Stimulated activated CD4-positive, alpha-beta T cell treated with anti-CD3 and anti-CD28 coated beads, Interleukin-4, amount 100 ng/mL, for 1 hour (primary cell): ENCODE measurements at regions not wholly inside any gene's neighbourhood (a gene's known extent, or its start where the extent isn't known, plus 50 kb on each side); places are given as distances from the start of the nearest gene placed in this dataset.

ENCODE experiments used
- DNase-seq: peaks from one replicate; pipeline ENCODE4 v3.0.0-alpha.2; 2020

- DNase-seq, result no peak
Observed at GRCh38 chr13:97057176-97057575, 62.9 kb upstream of the OXGR1 start.

GRCh38 chr13:97058391-97058790 lies 64.1 kb upstream of the OXGR1 start:
- no peak for DNase-seq

- DNase-seq, result no peak
Observed at GRCh38 chr13:97058926-97059325, 64.7 kb upstream of the OXGR1 start.

- no peak for DNase-seq
Observed at GRCh38 chr13:97067017-97067895, 73.0 kb upstream of the OXGR1 start.

- DNase-seq, result no peak
Observed at GRCh38 chr13:97068151-97068550, 73.9 kb upstream of the OXGR1 start.

GRCh38 chr13:97069050-97069815 lies 75.0 kb upstream of the OXGR1 start:
- DNase-seq, result no peak

- DNase-seq, result no peak
Observed at GRCh38 chr13:97072297-97072696, 78.0 kb upstream of the OXGR1 start.

- DNase-seq, result no peak
Observed at GRCh38 chr13:97074618-97075017, 80.3 kb upstream of the OXGR1 start.

- no peak for DNase-seq
Observed at GRCh38 chr13:97076898-97077297, 82.6 kb upstream of the OXGR1 start.

GRCh38 chr13:97077341-97077740 lies 83.1 kb upstream of the OXGR1 start:
- no peak for DNase-seq

- no peak for DNase-seq
Observed at GRCh38 chr13:97079726-97080125, 85.5 kb upstream of the OXGR1 start.

GRCh38 chr13:97082461-97083207 lies 88.4 kb upstream of the OXGR1 start:
- no peak for DNase-seq

GRCh38 chr13:97091196-97091595 lies 96.9 kb upstream of the OXGR1 start:
- no peak for DNase-seq

- no peak for DNase-seq
Observed at GRCh38 chr13:97100821-97101220, 106.5 kb upstream of the OXGR1 start.

- no peak for DNase-seq
Observed at GRCh38 chr13:97101912-97102708, 107.8 kb upstream of the OXGR1 start.

- DNase-seq, result no peak
Observed at GRCh38 chr13:97106323-97106722, 112.0 kb upstream of the OXGR1 start.

GRCh38 chr13:97107815-97108529 lies 113.7 kb upstream of the OXGR1 start:
- DNase-seq, result no peak

- no peak for DNase-seq
Observed at GRCh38 chr13:97108530-97108900, 113.6 kb upstream of the MBNL2 start.

GRCh38 chr13:97109256-97109655 lies 112.9 kb upstream of the MBNL2 start:
- no peak for DNase-seq

GRCh38 chr13:97109841-97110492 lies 112.2 kb upstream of the MBNL2 start:
- peak; percentile 80 for DNase-seq

GRCh38 chr13:97110936-97111335 lies 111.2 kb upstream of the MBNL2 start:
- no peak for DNase-seq
